WTC11 (cell line): ENCODE measurements at regions not wholly inside any gene's neighbourhood (a gene's known extent, or its start where the extent isn't known, plus 50 kb on each side); places are given as distances from the start of the nearest gene placed in this dataset.

ENCODE experiments used
- CREB1 ChIP-seq: sonication (generic); formaldehyde crosslinking; IDR thresholded peaks from 2 replicates; pipeline ENCODE4 v1.8.0; 2023; ENCODE audit warnings: mild to moderate bottlenecking, missing genetic modification reagents
- MXD4 ChIP-seq: fragments of 250-450 bp; sonication (Bioruptor Pico); IDR thresholded peaks from 2 replicates; pipeline ENCODE4 v1.8.0; 2021; ENCODE audit warnings: mild to moderate bottlenecking, moderate library complexity, borderline replicate concordance
- TEAD4 ChIP-seq: sonication (generic); formaldehyde crosslinking; IDR thresholded peaks from 2 replicates; pipeline ENCODE4 v1.8.0; 2022; ENCODE audit warnings: mild to moderate bottlenecking, missing genetic modification reagents
- ZNF232 ChIP-seq: sonication (generic); formaldehyde crosslinking; IDR thresholded peaks from 2 replicates; pipeline ENCODE4 v1.8.0; 2022; ENCODE audit warnings: mild to moderate bottlenecking, missing genetic modification reagents
- TF ChIP-seq, protein P1 (sequence below): fragments of 200-600 bp; IDR thresholded peaks from 2 replicates; pipeline ENCODE4 v1.8.0; 2022; ENCODE audit warnings: antibody characterized with exemption
- TF ChIP-seq, protein P2 (sequence below): sonication (generic); formaldehyde crosslinking; IDR thresholded peaks from 2 replicates; pipeline ENCODE4 v1.8.1; 2023; ENCODE audit warnings: mild to moderate bottlenecking, missing genetic modification reagents, borderline replicate concordance
- TF ChIP-seq, protein P3 (sequence below): sonication (generic); formaldehyde crosslinking; conservative IDR thresholded peaks from 2 replicates; pipeline ENCODE4 v1.8.1; 2023; ENCODE audit warnings: mild to moderate bottlenecking, low read depth, missing genetic modification reagents, moderate library complexity
- TF ChIP-seq, protein P4 (sequence below): sonication (generic); formaldehyde crosslinking; conservative IDR thresholded peaks from 2 replicates; pipeline ENCODE4 v1.8.1; 2022; ENCODE audit warnings: mild to moderate bottlenecking, missing genetic modification reagents
- TF ChIP-seq, protein P5 (sequence below): sonication (generic); formaldehyde crosslinking; IDR thresholded peaks from 2 replicates; pipeline ENCODE4 v1.8.1; 2022; ENCODE audit warnings: low read depth, mild to moderate bottlenecking, moderate library complexity, missing genetic modification reagents, borderline replicate concordance

DNA sequence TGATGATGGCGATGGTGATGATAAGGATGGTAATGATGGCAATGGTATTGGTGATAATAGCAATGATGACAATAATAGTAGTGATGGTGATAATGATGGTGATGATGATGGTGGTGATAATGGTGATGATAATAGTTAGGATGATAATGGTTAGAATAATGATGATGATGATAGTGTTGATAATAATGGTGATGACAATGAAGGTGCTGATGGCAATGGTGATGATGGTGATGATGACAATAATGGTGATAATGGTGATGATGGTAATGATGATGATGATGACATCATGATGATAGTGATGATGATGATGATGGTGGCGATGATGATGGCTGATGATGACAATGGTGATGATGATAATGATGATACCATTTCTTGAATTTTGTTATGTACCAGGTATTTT, 309.9 kb downstream of the MIAT start:
- TF ChIP-seq, protein P1, sequence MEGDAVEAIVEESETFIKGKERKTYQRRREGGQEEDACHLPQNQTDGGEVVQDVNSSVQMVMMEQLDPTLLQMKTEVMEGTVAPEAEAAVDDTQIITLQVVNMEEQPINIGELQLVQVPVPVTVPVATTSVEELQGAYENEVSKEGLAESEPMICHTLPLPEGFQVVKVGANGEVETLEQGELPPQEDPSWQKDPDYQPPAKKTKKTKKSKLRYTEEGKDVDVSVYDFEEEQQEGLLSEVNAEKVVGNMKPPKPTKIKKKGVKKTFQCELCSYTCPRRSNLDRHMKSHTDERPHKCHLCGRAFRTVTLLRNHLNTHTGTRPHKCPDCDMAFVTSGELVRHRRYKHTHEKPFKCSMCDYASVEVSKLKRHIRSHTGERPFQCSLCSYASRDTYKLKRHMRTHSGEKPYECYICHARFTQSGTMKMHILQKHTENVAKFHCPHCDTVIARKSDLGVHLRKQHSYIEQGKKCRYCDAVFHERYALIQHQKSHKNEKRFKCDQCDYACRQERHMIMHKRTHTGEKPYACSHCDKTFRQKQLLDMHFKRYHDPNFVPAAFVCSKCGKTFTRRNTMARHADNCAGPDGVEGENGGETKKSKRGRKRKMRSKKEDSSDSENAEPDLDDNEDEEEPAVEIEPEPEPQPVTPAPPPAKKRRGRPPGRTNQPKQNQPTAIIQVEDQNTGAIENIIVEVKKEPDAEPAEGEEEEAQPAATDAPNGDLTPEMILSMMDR: no peak
- TF ChIP-seq, protein P2, sequence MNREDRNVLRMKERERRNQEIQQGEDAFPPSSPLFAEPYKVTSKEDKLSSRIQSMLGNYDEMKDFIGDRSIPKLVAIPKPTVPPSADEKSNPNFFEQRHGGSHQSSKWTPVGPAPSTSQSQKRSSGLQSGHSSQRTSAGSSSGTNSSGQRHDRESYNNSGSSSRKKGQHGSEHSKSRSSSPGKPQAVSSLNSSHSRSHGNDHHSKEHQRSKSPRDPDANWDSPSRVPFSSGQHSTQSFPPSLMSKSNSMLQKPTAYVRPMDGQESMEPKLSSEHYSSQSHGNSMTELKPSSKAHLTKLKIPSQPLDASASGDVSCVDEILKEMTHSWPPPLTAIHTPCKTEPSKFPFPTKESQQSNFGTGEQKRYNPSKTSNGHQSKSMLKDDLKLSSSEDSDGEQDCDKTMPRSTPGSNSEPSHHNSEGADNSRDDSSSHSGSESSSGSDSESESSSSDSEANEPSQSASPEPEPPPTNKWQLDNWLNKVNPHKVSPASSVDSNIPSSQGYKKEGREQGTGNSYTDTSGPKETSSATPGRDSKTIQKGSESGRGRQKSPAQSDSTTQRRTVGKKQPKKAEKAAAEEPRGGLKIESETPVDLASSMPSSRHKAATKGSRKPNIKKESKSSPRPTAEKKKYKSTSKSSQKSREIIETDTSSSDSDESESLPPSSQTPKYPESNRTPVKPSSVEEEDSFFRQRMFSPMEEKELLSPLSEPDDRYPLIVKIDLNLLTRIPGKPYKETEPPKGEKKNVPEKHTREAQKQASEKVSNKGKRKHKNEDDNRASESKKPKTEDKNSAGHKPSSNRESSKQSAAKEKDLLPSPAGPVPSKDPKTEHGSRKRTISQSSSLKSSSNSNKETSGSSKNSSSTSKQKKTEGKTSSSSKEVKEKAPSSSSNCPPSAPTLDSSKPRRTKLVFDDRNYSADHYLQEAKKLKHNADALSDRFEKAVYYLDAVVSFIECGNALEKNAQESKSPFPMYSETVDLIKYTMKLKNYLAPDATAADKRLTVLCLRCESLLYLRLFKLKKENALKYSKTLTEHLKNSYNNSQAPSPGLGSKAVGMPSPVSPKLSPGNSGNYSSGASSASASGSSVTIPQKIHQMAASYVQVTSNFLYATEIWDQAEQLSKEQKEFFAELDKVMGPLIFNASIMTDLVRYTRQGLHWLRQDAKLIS (CRISPR knock-in tag): no peak
- no peak for TF ChIP-seq ZNF232 (CRISPR knock-in tag)
- TF ChIP-seq, protein P3, sequence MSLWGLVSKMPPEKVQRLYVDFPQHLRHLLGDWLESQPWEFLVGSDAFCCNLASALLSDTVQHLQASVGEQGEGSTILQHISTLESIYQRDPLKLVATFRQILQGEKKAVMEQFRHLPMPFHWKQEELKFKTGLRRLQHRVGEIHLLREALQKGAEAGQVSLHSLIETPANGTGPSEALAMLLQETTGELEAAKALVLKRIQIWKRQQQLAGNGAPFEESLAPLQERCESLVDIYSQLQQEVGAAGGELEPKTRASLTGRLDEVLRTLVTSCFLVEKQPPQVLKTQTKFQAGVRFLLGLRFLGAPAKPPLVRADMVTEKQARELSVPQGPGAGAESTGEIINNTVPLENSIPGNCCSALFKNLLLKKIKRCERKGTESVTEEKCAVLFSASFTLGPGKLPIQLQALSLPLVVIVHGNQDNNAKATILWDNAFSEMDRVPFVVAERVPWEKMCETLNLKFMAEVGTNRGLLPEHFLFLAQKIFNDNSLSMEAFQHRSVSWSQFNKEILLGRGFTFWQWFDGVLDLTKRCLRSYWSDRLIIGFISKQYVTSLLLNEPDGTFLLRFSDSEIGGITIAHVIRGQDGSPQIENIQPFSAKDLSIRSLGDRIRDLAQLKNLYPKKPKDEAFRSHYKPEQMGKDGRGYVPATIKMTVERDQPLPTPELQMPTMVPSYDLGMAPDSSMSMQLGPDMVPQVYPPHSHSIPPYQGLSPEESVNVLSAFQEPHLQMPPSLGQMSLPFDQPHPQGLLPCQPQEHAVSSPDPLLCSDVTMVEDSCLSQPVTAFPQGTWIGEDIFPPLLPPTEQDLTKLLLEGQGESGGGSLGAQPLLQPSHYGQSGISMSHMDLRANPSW (CRISPR knock-in tag): no peak
- TF ChIP-seq MXD4 (CRISPR knock-in tag): no peak
- no peak for TF ChIP-seq TEAD4
- TF ChIP-seq, protein P4, sequence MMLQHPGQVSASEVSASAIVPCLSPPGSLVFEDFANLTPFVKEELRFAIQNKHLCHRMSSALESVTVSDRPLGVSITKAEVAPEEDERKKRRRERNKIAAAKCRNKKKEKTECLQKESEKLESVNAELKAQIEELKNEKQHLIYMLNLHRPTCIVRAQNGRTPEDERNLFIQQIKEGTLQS (CRISPR knock-in tag): no peak
- no peak for TF ChIP-seq CREB1 (CRISPR knock-in tag)
- TF ChIP-seq, protein P5, sequence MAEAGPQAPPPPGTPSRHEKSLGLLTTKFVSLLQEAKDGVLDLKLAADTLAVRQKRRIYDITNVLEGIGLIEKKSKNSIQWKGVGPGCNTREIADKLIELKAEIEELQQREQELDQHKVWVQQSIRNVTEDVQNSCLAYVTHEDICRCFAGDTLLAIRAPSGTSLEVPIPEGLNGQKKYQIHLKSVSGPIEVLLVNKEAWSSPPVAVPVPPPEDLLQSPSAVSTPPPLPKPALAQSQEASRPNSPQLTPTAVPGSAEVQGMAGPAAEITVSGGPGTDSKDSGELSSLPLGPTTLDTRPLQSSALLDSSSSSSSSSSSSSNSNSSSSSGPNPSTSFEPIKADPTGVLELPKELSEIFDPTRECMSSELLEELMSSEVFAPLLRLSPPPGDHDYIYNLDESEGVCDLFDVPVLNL (CRISPR knock-in tag): no peak
